GM23248 (cell line): ENCODE measurements at regions not wholly inside any gene's neighbourhood (a gene's known extent, or its start where the extent isn't known, plus 50 kb on each side); places are given as distances from the start of the nearest gene placed in this dataset.

Experiments used
- DNase-seq: peaks from one replicate; pipeline ENCODE4 v3.0.0-alpha.2; 2015
- H2AFZ ChIP-seq: fragments of 200-600 bp; sonication (generic); 2 replicates; pipeline ENCODE4 v1.6.1; 2016; ENCODE audit warnings: antibody characterized with exemption
- H3F3A ChIP-seq: fragments of 200-600 bp; sonication (generic); 2 replicates; pipeline ENCODE4 v1.6.1; 2016; ENCODE audit warnings: mild to moderate bottlenecking, antibody characterized with exemption, mixed run types; ENCODE audit not compliant: insufficient read depth
- H3K27ac ChIP-seq: fragments of 200-600 bp; sonication (generic); 2 replicates; pipeline ENCODE4 v1.5.1; 2016; ENCODE audit warnings: mild to moderate bottlenecking
- H3K27me3 ChIP-seq: fragments of 200-600 bp; sonication (generic); replicated peaks from 2 replicates; pipeline ENCODE4 v1.6.1; 2016; ENCODE audit warnings: mild to moderate bottlenecking; ENCODE audit not compliant: insufficient read depth
- H3K36me3 ChIP-seq: fragments of 200-600 bp; sonication (generic); 2 replicates; pipeline ENCODE4 v1.6.1; 2016; ENCODE audit warnings: low read depth, mild to moderate bottlenecking
- H3K4me1 ChIP-seq: fragments of 200-600 bp; sonication (generic); 2 replicates; pipeline ENCODE4 v1.6.1; 2016; ENCODE audit warnings: mild to moderate bottlenecking; ENCODE audit not compliant: insufficient read depth
- H3K4me2 ChIP-seq: fragments of 200-600 bp; sonication (generic); one replicate; pipeline ENCODE4 v1.6.1; 2016; ENCODE audit warnings: mild to moderate bottlenecking; ENCODE audit not compliant: unreplicated experiment
- H3K4me3 ChIP-seq: fragments of 200-600 bp; sonication (generic); 2 replicates; pipeline ENCODE4 v1.5.1; 2016; ENCODE audit warnings: mild to moderate bottlenecking
- H3K79me2 ChIP-seq: fragments of 200-600 bp; sonication (generic); 2 replicates; pipeline ENCODE4 v1.6.1; 2016; ENCODE audit warnings: mild to moderate bottlenecking; ENCODE audit not compliant: insufficient read depth
- H3K9ac ChIP-seq: fragments of 200-600 bp; sonication (generic); 2 replicates; pipeline ENCODE4 v1.6.1; 2016; ENCODE audit warnings: mild to moderate bottlenecking
- H3K9me2 ChIP-seq: fragments of 200-600 bp; sonication (generic); 2 replicates; pipeline ENCODE4 v1.6.1; 2016; ENCODE audit warnings: mixed run types, mild to moderate bottlenecking, moderate library complexity; ENCODE audit not compliant: insufficient read depth
- H3K9me3 ChIP-seq: fragments of 200-600 bp; sonication (generic); one replicate; pipeline ENCODE4 v1.6.1; 2017; ENCODE audit warnings: low read depth
- H4K20me1 ChIP-seq: fragments of 200-600 bp; sonication (generic); 2 replicates; pipeline ENCODE4 v1.6.0; 2016; ENCODE audit not compliant: insufficient read depth
- EZH2 ChIP-seq: fragments of 200-600 bp; sonication (generic); IDR thresholded peaks from 2 replicates; pipeline ENCODE4 v1.6.1; 2018; ENCODE audit warnings: antibody characterized with exemption, mild to moderate bottlenecking; ENCODE audit not compliant: insufficient read depth, poor library complexity, severe bottlenecking
- EZH2phosphoT487 ChIP-seq: fragments of 200-600 bp; sonication (generic); IDR thresholded peaks from 2 replicates; pipeline ENCODE4 v1.6.1; 2018; ENCODE audit warnings: antibody characterized with exemption, moderate library complexity, mild to moderate bottlenecking, low read depth; ENCODE audit not compliant: insufficient read depth
- WGBS, 2 experiments: methylation state at CpG; one replicate each; pipeline ENCODE4 v1.1.6; 2015 to 2017; ENCODE audit warnings: low lambda C conversion rate in 2 of 2, low coverage in 1 of 2; ENCODE audit errors: missing lambda C conversion rate in 2 of 2; 5-methylcytosine and 5-hydroxymethylcytosine counted together
- in situ Hi-C: fragments of 300-500 bp; cut with MboI; formaldehyde crosslinking; loops from 2 replicates; pipeline ENCODE4 v1.15.0; 2020

DNA sequence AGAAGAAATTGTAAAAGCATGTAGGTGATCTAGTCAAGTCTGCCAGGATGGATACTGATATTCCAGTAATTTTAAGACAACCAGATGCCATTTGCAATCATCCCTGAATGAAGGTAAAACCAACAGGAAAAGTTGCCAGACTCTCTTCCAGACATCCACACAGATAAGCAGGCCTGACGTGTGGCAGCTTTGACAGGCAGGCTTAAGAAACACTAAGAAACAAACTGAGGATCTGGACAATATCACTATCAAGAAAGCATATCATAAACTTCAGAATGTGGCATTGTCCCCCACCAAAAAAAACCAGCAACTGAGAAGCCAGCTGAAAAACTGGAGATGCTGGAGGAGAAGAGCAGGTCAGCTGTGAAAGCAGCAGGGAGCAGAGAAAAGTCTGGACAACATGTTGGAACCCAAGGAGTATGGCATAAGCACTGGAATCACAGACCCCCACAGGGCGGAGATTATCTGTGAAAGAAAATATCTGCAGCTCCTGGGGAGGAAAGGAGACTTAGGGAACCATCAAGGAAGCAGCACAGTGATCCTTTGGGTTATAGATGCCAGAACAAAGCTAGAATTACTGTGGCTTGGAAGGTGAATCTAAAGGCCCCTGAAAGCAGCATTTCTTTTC lies 307.0 kb downstream of the CWC27 start:
- Histone ChIP-seq H3K79me2 (no peaks in the 10 kb centered on the region), H3F3A (no peaks in the 10 kb centered on the region), H3K9ac (peak overlapping the region; percentile 23; the same call in 1 of the 2 replicates), H3K4me1 (peaks cover 13% of the 10 kb centered on the region), H3K27me3 (no peaks in the 10 kb centered on the region), H3K27ac (peak overlapping the region; percentile 47), H3K4me2 (peak overlapping the region; percentile 10), H2AFZ (peak overlapping the region; percentile 86), H3K9me3 (no peaks in the 10 kb centered on the region), H3K9me2 (no peaks in the 10 kb centered on the region), H4K20me1 (no peaks in the 10 kb centered on the region), H3K4me3 (no peak overlapping the region), H3K36me3 (no peaks in the 10 kb centered on the region)
- TF ChIP-seq EZH2 (no peak), EZH2phosphoT487 (no peak)
- in situ Hi-C loops = no loop called here
- WGBS, 2 experiments = 95 to 96% methylated on average over 2 of the region's 2 CpGs
- DNase-seq = no peak

DNA sequence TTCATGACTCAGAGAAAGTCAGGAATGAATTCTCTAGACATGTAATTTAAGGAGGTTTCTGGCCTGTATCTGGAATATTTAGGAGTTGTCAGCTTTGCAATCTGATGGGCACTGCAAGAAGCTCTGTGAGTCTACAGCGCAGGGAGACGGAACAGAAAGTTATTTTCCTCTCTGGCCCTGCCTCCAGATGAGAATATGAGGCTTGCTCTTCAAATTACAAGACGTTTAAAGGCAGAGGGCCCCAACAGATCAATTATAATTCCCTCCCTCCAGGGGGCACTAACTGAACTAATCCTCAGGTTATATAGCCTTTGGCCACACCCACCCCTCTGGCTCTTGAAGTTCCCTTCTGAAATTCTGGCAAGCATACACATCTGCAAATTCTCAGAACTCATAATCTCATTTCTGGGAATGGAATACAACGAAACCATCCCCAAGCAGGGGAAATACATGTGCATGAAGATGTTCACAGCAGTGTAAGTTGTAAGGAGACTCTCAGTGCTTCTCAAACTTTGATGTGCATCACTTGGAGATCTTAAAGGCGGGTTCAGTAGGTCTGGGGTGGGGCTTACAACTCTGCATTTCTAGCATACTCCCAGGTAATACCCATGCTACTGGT lies 307.6 kb downstream of the CWC27 start:
- no peaks in the 10 kb centered on the region for H3K79me2 ChIP-seq
- no peaks in the 10 kb centered on the region for H3K27me3 ChIP-seq
- H2AFZ ChIP-seq = peak overlapping the region; percentile 86
- no peaks in the 10 kb centered on the region for H3K9me2 ChIP-seq
- DNase-seq = peak; percentile 70
- H3K4me1 ChIP-seq = peaks cover 13% of the 10 kb centered on the region
- in situ Hi-C loops = no loop called here
- H3K27ac ChIP-seq = peak overlapping the region; percentile 47
- no peak overlapping the region for H3K4me3 ChIP-seq
- H4K20me1 ChIP-seq = no peaks in the 10 kb centered on the region
- 47 to 51% methylated on average over 5 of the region's 5 CpGs for WGBS, 2 experiments
- no peak for TF ChIP-seq EZH2
- TF ChIP-seq EZH2phosphoT487 = no peak
- H3K36me3 ChIP-seq = no peaks in the 10 kb centered on the region
- no peaks in the 10 kb centered on the region for H3F3A ChIP-seq
- peak overlapping the region; percentile 23; the same call in 1 of the 2 replicates for H3K9ac ChIP-seq
- H3K9me3 ChIP-seq = no peaks in the 10 kb centered on the region
- no peak overlapping the region for H3K4me2 ChIP-seq

DNA sequence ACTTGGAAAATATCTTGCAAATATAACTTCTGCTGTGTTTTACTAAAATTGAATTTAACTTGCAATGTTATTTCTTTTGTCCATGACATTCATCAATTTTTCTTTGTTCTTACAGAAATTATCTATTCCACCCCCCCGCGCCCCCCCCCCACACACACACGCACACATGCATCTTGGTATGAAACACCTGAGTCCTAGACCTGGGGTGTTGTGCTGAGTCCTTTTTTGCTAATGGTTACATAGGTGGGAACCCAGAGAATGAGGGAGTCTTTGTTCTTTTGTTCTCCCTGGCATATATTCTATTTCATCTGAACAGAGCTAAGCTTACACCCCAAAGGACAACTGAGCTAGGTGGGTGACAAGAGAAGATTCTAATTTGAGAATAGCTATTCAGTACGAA lies 308.9 kb downstream of the CWC27 start:
- no peaks in the 10 kb centered on the region for H3K79me2 ChIP-seq
- H3K27ac ChIP-seq = no peak overlapping the region
- H3K9me3 ChIP-seq = no peaks in the 10 kb centered on the region
- H3K36me3 ChIP-seq = no peaks in the 10 kb centered on the region
- no peaks in the 10 kb centered on the region for H4K20me1 ChIP-seq
- H2AFZ ChIP-seq = no peak overlapping the region
- peaks cover 13% of the 10 kb centered on the region for H3K4me1 ChIP-seq
- WGBS, 2 experiments = 60 to 63% methylated on average over 4 of the region's 4 CpGs
- no peaks in the 10 kb centered on the region for H3K9me2 ChIP-seq
- no peaks in the 10 kb centered on the region for H3K27me3 ChIP-seq
- no peak for TF ChIP-seq EZH2
- TF ChIP-seq EZH2phosphoT487 = no peak
- H3F3A ChIP-seq = no peaks in the 10 kb centered on the region
- no peak overlapping the region for H3K9ac ChIP-seq
- no peak overlapping the region for H3K4me3 ChIP-seq
- in situ Hi-C loops = no loop called here
- DNase-seq = no peak
- H3K4me2 ChIP-seq = no peak overlapping the region

DNA sequence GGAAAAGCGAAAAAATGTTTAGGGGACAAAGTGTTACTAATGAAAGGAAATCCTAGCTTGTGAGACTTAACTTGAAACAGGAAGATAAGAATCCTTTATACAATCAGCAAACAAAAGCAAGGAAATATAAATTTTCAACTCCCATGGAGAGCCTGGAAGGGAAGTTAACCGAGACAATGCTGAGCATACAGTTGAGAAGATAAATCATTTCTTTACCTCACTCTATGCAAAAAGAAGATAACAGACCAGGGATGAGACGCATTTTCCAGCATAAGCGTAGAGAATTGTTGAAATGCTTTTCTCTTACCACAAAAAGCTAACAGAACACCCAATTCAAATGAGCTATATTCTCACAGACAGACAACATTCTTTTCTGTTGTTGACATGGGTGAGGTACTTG lies 309.6 kb downstream of the CWC27 start:
- H3K9ac ChIP-seq = no peak overlapping the region
- no peak overlapping the region for H3K27ac ChIP-seq
- H2AFZ ChIP-seq = no peak overlapping the region
- no peak for TF ChIP-seq EZH2
- no peak for TF ChIP-seq EZH2phosphoT487
- no peaks in the 10 kb centered on the region for H3K9me3 ChIP-seq
- H3K4me3 ChIP-seq = no peak overlapping the region
- 97 to 99% methylated on average over 4 of the region's 4 CpGs for WGBS, 2 experiments
- H3K36me3 ChIP-seq = no peaks in the 10 kb centered on the region
- peaks cover 13% of the 10 kb centered on the region for H3K4me1 ChIP-seq
- H4K20me1 ChIP-seq = no peaks in the 10 kb centered on the region
- no peaks in the 10 kb centered on the region for H3K9me2 ChIP-seq
- H3K27me3 ChIP-seq = no peaks in the 10 kb centered on the region
- DNase-seq = no peak
- H3K79me2 ChIP-seq = no peaks in the 10 kb centered on the region
- in situ Hi-C loops = no loop called here
- H3K4me2 ChIP-seq = no peak overlapping the region
- no peaks in the 10 kb centered on the region for H3F3A ChIP-seq

DNA sequence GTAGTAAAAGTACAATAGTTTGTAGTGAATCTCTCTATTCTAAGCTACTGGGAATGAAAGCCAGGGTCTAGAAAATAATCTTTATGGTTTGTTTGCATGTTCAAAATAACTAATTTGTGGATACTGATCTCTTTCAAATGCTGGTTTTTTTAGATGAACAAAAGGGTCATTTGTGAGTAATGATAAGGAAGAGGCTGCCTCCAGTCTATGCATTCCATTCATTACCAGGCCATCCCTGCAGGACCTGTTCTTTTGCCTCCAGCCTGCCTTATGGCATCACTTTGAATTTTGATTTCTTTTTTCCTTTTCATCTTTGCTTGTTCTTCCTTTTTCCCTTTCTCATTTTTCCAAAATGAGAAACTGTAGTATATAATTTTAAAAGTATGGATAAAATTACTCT lies 312.3 kb downstream of the CWC27 start:
- in situ Hi-C loops = no loop called here
- no peak overlapping the region for H3K4me2 ChIP-seq
- no peaks in the 10 kb centered on the region for H3K36me3 ChIP-seq
- no peak overlapping the region for H3K9ac ChIP-seq
- H3F3A ChIP-seq = no peaks in the 10 kb centered on the region
- no peaks in the 10 kb centered on the region for H3K9me3 ChIP-seq
- H4K20me1 ChIP-seq = no peaks in the 10 kb centered on the region
- H2AFZ ChIP-seq = no peak overlapping the region; the same call in 1 of the 2 replicates
- H3K4me1 ChIP-seq = peaks cover 6% of the 10 kb centered on the region
- DNase-seq = no peak
- no peaks in the 10 kb centered on the region for H3K79me2 ChIP-seq
- no peak overlapping the region for H3K4me3 ChIP-seq
- no peaks in the 10 kb centered on the region for H3K9me2 ChIP-seq
- H3K27me3 ChIP-seq = no peaks in the 10 kb centered on the region
- H3K27ac ChIP-seq = no peak overlapping the region
- TF ChIP-seq EZH2phosphoT487 = no peak
- no peak for TF ChIP-seq EZH2
